Nephron progenitor cell (in vitro differentiated cells): ENCODE measurements at regions not wholly inside any gene's neighbourhood (a gene's known extent, or its start where the extent isn't known, plus 50 kb on each side); places are given as distances from the start of the nearest gene placed in this dataset.

Experiments used
- DNase-seq: peaks from one replicate; pipeline ENCODE4 v3.0.0; 2021
- H3K27ac Mint-ChIP-seq: 2 replicates; pipeline ENCODE4 v1.8.0; 2021; ENCODE audit warnings: mild to moderate bottlenecking, moderate library complexity, mixed read lengths
- H3K27me3 Mint-ChIP-seq: 2 replicates; pipeline ENCODE4 v1.8.0; 2021; ENCODE audit warnings: mild to moderate bottlenecking, low read depth, mixed read lengths; ENCODE audit not compliant: poor library complexity
- H3K36me3 Mint-ChIP-seq: 2 replicates; pipeline ENCODE4 v1.8.0; 2021; ENCODE audit warnings: low read depth, mixed read lengths
- H3K4me1 Mint-ChIP-seq: 2 replicates; pipeline ENCODE4 v1.8.0; 2021; ENCODE audit warnings: mixed read lengths
- H3K4me3 Mint-ChIP-seq: 2 replicates; pipeline ENCODE4 v1.8.0; 2021; ENCODE audit warnings: mild to moderate bottlenecking, moderate library complexity, mixed read lengths
- H3K9me3 Mint-ChIP-seq: 2 replicates; pipeline ENCODE4 v1.8.0; 2021; ENCODE audit warnings: mild to moderate bottlenecking, moderate library complexity, mixed read lengths
- TF ChIP-seq, protein P1 (sequence below): fragments of 200-600 bp; sonication (generic); IDR thresholded peaks from 2 replicates; pipeline ENCODE4 v1.5.0; 2021; ENCODE audit warnings: antibody characterized with exemption

GRCh38 chr1:24258735-24259424 is 60.3 kb upstream of the GRHL3 start:
- Mint-ChIP-seq H3K27ac (no peak overlapping the region), H3K4me3 (no peak overlapping the region), H3K9me3 (peaks cover 13% of the 10 kb centered on the region), H3K36me3 (no peaks in the 10 kb centered on the region), H3K4me1 (no peaks in the 10 kb centered on the region), H3K27me3 (peaks cover 4% of the 10 kb centered on the region)
- no peak for DNase-seq
- TF ChIP-seq, protein P1, sequence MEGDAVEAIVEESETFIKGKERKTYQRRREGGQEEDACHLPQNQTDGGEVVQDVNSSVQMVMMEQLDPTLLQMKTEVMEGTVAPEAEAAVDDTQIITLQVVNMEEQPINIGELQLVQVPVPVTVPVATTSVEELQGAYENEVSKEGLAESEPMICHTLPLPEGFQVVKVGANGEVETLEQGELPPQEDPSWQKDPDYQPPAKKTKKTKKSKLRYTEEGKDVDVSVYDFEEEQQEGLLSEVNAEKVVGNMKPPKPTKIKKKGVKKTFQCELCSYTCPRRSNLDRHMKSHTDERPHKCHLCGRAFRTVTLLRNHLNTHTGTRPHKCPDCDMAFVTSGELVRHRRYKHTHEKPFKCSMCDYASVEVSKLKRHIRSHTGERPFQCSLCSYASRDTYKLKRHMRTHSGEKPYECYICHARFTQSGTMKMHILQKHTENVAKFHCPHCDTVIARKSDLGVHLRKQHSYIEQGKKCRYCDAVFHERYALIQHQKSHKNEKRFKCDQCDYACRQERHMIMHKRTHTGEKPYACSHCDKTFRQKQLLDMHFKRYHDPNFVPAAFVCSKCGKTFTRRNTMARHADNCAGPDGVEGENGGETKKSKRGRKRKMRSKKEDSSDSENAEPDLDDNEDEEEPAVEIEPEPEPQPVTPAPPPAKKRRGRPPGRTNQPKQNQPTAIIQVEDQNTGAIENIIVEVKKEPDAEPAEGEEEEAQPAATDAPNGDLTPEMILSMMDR, result no peak

- no peak overlapping the region for H3K27ac Mint-ChIP-seq
- H3K4me1 Mint-ChIP-seq, result no peaks in the 10 kb centered on the region
Observed at GRCh38 chr1:24257373-24257772, 61.8 kb upstream of the GRHL3 start.

DNA sequence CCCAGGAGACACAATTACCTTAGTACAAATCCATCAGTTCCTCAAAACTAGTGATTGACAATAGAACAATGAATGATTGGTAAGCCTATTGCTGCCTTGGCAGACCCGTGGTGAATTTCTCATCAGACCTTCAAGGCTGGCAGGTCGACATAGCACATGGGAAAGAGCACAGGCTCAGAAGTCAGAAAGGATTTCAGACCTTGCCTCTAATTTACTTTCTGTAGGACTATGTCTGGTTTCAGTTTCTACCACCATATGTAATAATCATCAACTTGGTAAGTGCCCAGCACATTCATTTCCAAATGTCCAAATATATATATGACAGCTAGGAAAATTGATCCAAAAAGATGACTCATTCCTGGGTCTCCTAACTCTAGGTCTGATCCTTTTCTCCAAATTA is 62.5 kb upstream of the GRHL3 start:
- Mint-ChIP-seq H3K36me3 (no peaks in the 10 kb centered on the region), H3K4me1 (no peaks in the 10 kb centered on the region), H3K9me3 (no peaks in the 10 kb centered on the region), H3K4me3 (no peak overlapping the region), H3K27ac (no peak overlapping the region), H3K27me3 (peaks cover 4% of the 10 kb centered on the region)
- TF ChIP-seq, protein P1, result no peak
- DNase-seq, result no peak

More at GRCh38 chr1:24257373-24257772, 61.8 kb upstream of the GRHL3 start:
- Mint-ChIP-seq H3K4me3 (no peak overlapping the region), H3K36me3 (no peaks in the 10 kb centered on the region), H3K27me3 (peaks cover 4% of the 10 kb centered on the region), H3K9me3 (peaks cover 1% of the 10 kb centered on the region)
- no peak for DNase-seq
- TF ChIP-seq, protein P1, result no peak

DNA sequence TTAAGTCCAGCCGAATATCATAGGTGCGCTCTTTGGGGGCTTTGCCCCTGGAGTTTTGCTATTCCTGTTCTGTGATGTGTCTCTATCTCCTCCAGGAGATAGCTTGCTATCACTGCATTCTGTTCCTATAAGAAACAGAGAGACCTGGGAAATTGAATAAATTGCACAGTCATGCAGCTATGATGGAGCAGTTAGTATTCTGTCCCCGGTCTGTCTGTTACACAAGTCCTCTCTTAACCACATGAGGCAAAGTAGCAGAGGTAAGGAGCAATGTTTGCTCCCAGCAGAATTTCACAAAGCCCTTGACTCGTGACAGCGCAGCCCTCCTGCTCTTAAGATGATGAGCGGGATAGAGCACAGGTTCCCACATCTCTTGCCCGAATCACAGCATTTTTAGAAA is 63.9 kb upstream of the GRHL3 start:
- Mint-ChIP-seq H3K4me1 (no peaks in the 10 kb centered on the region), H3K36me3 (no peaks in the 10 kb centered on the region), H3K27ac (no peak overlapping the region), H3K27me3 (peaks cover 4% of the 10 kb centered on the region), H3K4me3 (no peak overlapping the region), H3K9me3 (no peaks in the 10 kb centered on the region)
- TF ChIP-seq, protein P1, result no peak
- no peak for DNase-seq

GRCh38 chr1:24254783-24255182 is 64.4 kb upstream of the GRHL3 start:
- H3K9me3 Mint-ChIP-seq, result no peaks in the 10 kb centered on the region
- peaks cover 6% of the 10 kb centered on the region for H3K27me3 Mint-ChIP-seq
- H3K4me3 Mint-ChIP-seq, result no peak overlapping the region
- H3K27ac Mint-ChIP-seq, result no peak overlapping the region
- TF ChIP-seq, protein P1, result no peak
- no peak for DNase-seq
- no peaks in the 10 kb centered on the region for H3K4me1 Mint-ChIP-seq
- H3K36me3 Mint-ChIP-seq, result no peaks in the 10 kb centered on the region

- H3K4me1 Mint-ChIP-seq, result no peaks in the 10 kb centered on the region
- no peaks in the 10 kb centered on the region for H3K9me3 Mint-ChIP-seq
- TF ChIP-seq, protein P1, result no peak
- H3K4me3 Mint-ChIP-seq, result no peak overlapping the region
- no peak overlapping the region for H3K27ac Mint-ChIP-seq
- H3K27me3 Mint-ChIP-seq, result peaks cover 6% of the 10 kb centered on the region
- DNase-seq, result no peak
- no peaks in the 10 kb centered on the region for H3K36me3 Mint-ChIP-seq
Observed at GRCh38 chr1:24253571-24253970, 65.6 kb upstream of the GRHL3 start.
